KOPT-K1 (cell line): ENCODE measurements at regions not wholly inside any gene's neighbourhood (a gene's known extent, or its start where the extent isn't known, plus 50 kb on each side); places are given as distances from the start of the nearest gene placed in this dataset.

ENCODE experiments used
- H3K27ac ChIP-seq: fragments of 200-600 bp; sonication (generic); 2 replicates; pipeline ENCODE4 v1.5.1; 2016; ENCODE audit warnings: antibody characterized with exemption, mild to moderate bottlenecking, low read depth, low read length; ENCODE audit not compliant: poor library complexity, severe bottlenecking
- H3K36me3 ChIP-seq: fragments of 200-600 bp; sonication (generic); 2 replicates; pipeline ENCODE4 v1.5.1; 2017; ENCODE audit warnings: antibody characterized with exemption, mild to moderate bottlenecking, low read length, moderate library complexity; ENCODE audit not compliant: insufficient read depth
- H3K9me3 ChIP-seq: fragments of 200-600 bp; sonication (generic); 2 replicates; pipeline ENCODE4 v1.5.1; 2017; ENCODE audit warnings: antibody characterized with exemption, low read length, mild to moderate bottlenecking; ENCODE audit not compliant: insufficient read depth, poor library complexity, severe bottlenecking

GRCh38 chr5:34523387-34523726 is 132.8 kb upstream of the RAI14 start:
- Histone ChIP-seq H3K9me3 (no peaks in the 10 kb centered on the region), H3K27ac (no peak overlapping the region), H3K36me3 (no peaks in the 10 kb centered on the region)

- no peak overlapping the region for H3K27ac ChIP-seq
- H3K36me3 ChIP-seq: no peaks in the 10 kb centered on the region
- no peaks in the 10 kb centered on the region for H3K9me3 ChIP-seq
These were observed 132.0 kb upstream of the RAI14 start for GRCh38 chr5:34524123-34524522.

GRCh38 chr5:34525761-34526160 is 130.4 kb upstream of the RAI14 start:
- H3K9me3 ChIP-seq: no peaks in the 10 kb centered on the region
- no peaks in the 10 kb centered on the region for H3K36me3 ChIP-seq
- H3K27ac ChIP-seq: no peak overlapping the region

- Histone ChIP-seq H3K36me3 (no peaks in the 10 kb centered on the region), H3K9me3 (no peaks in the 10 kb centered on the region), H3K27ac (no peak overlapping the region)
These were observed 129.3 kb upstream of the RAI14 start for GRCh38 chr5:34526682-34527305.

GRCh38 chr5:34529581-34530331 is 126.4 kb upstream of the RAI14 start:
- H3K9me3 ChIP-seq: no peaks in the 10 kb centered on the region
- H3K27ac ChIP-seq: no peak overlapping the region
- no peaks in the 10 kb centered on the region for H3K36me3 ChIP-seq

GRCh38 chr5:34530637-34531036 is 125.5 kb upstream of the RAI14 start:
- H3K27ac ChIP-seq: no peak overlapping the region
- H3K9me3 ChIP-seq: no peaks in the 10 kb centered on the region
- H3K36me3 ChIP-seq: no peaks in the 10 kb centered on the region

GRCh38 chr5:34531751-34532360 is 124.3 kb upstream of the RAI14 start:
- Histone ChIP-seq H3K36me3 (no peaks in the 10 kb centered on the region), H3K9me3 (no peaks in the 10 kb centered on the region), H3K27ac (no peak overlapping the region)

GRCh38 chr5:34533582-34534522 is 122.3 kb upstream of the RAI14 start:
- H3K27ac ChIP-seq: no peak overlapping the region
- no peaks in the 10 kb centered on the region for H3K36me3 ChIP-seq
- H3K9me3 ChIP-seq: no peaks in the 10 kb centered on the region

- H3K36me3 ChIP-seq: no peaks in the 10 kb centered on the region
- H3K27ac ChIP-seq: no peak overlapping the region
- no peaks in the 10 kb centered on the region for H3K9me3 ChIP-seq
These were observed 121.5 kb upstream of the RAI14 start for GRCh38 chr5:34534523-34535103.

GRCh38 chr5:34535433-34535832 is 120.7 kb upstream of the RAI14 start:
- Histone ChIP-seq H3K9me3 (no peaks in the 10 kb centered on the region), H3K36me3 (no peaks in the 10 kb centered on the region), H3K27ac (no peak overlapping the region)

- Histone ChIP-seq H3K36me3 (no peaks in the 10 kb centered on the region), H3K27ac (no peak overlapping the region), H3K9me3 (no peaks in the 10 kb centered on the region)
These were observed 120.0 kb upstream of the RAI14 start for GRCh38 chr5:34535944-34536623.

- Histone ChIP-seq H3K36me3 (no peaks in the 10 kb centered on the region), H3K9me3 (no peaks in the 10 kb centered on the region), H3K27ac (no peak overlapping the region)
These were observed 119.4 kb upstream of the RAI14 start for GRCh38 chr5:34536699-34537098.

GRCh38 chr5:34538026-34538672 is 118.0 kb upstream of the RAI14 start:
- H3K27ac ChIP-seq: no peak overlapping the region
- H3K36me3 ChIP-seq: no peaks in the 10 kb centered on the region
- no peaks in the 10 kb centered on the region for H3K9me3 ChIP-seq

- H3K27ac ChIP-seq: no peak overlapping the region
- no peaks in the 10 kb centered on the region for H3K9me3 ChIP-seq
- H3K36me3 ChIP-seq: no peaks in the 10 kb centered on the region
These were observed 116.9 kb upstream of the RAI14 start for GRCh38 chr5:34539183-34539582.
